Glomerular visceral epithelial cell (primary cell): ENCODE measurements at regions not wholly inside any gene's neighbourhood (a gene's known extent, or its start where the extent isn't known, plus 50 kb on each side); places are given as distances from the start of the nearest gene placed in this dataset.

Source experiments
- DNase-seq: peaks from one replicate; pipeline ENCODE4 v3.0.0-alpha.2; 2016; ENCODE audit errors: extremely low spot score

GRCh38 chr7:134561-135256 is 57.7 kb upstream of the FAM20C start:
- DNase-seq = no peak

GRCh38 chr7:135257-135653 is 57.1 kb upstream of the FAM20C start:
- DNase-seq = peak; percentile 40

- DNase-seq = no peak
These were observed 56.4 kb upstream of the FAM20C start for GRCh38 chr7:135731-136645.

GRCh38 chr7:137094-137891 is 55.1 kb upstream of the FAM20C start:
- DNase-seq = no peak

GRCh38 chr7:139131-139530 is 53.2 kb upstream of the FAM20C start:
- no peak for DNase-seq

GRCh38 chr7:139561-140243 is 52.7 kb upstream of the FAM20C start:
- no peak for DNase-seq

GRCh38 chr7:140996-141395 is 51.4 kb upstream of the FAM20C start:
- DNase-seq = no peak

- no peak for DNase-seq
These were observed 50.0 kb upstream of the FAM20C start for GRCh38 chr7:142248-142941.
